HL-60 (cell line): ENCODE measurements at regions not wholly inside any gene's neighbourhood (a gene's known extent, or its start where the extent isn't known, plus 50 kb on each side); places are given as distances from the start of the nearest gene placed in this dataset.

Experiments
- DNase-seq, 2 experiments: peaks; one replicate each; pipeline ENCODE4 v3.0.0-alpha.2; 2010 to 2020; ENCODE audit warnings: low read depth in 1 of 2, low spot score in 1 of 2
- H3K27ac ChIP-seq: fragments of 250-450 bp; sonication (Bioruptor Pico); replicated peaks from 2 replicates; pipeline ENCODE4 v1.5.1; 2020; ENCODE audit warnings: mild to moderate bottlenecking, moderate library complexity
- H3K27me3 ChIP-seq: fragments of 250-450 bp; sonication (Bioruptor Pico); 2 replicates; pipeline ENCODE4 v1.5.1; 2021; ENCODE audit warnings: mild to moderate bottlenecking, moderate library complexity; ENCODE audit not compliant: insufficient read depth, poor library complexity, severe bottlenecking
- H3K4me3 ChIP-seq: replicated peaks from 2 replicates; pipeline ENCODE4 v1.5.1; 2011; ENCODE audit warnings: mild to moderate bottlenecking, control low read depth, low read length; ENCODE audit not compliant: insufficient read depth
- CTCF ChIP-seq: IDR thresholded peaks from one replicate; pipeline ENCODE4 v1.5.1; 2011; ENCODE audit warnings: low read length, control low read depth, inconsistent platforms; ENCODE audit not compliant: insufficient read depth
- GABPA ChIP-seq: IDR thresholded peaks from 2 replicates; pipeline ENCODE4 v1.6.1; 2012; ENCODE audit warnings: low read depth
- POLR2AphosphoS5 ChIP-seq: IDR thresholded peaks from 2 replicates; pipeline ENCODE4 v1.6.1; 2012; ENCODE audit warnings: low read depth
- REST ChIP-seq: IDR thresholded peaks from 2 replicates; pipeline ENCODE4 v1.6.1; 2012; ENCODE audit warnings: low read depth; ENCODE audit not compliant: insufficient replicate concordance
- SPI1 ChIP-seq: IDR thresholded peaks from 2 replicates; pipeline ENCODE4 v1.6.1; 2012; ENCODE audit warnings: low read depth, mild to moderate bottlenecking, borderline replicate concordance

- TF ChIP-seq CTCF, result no peak
- no peak for TF ChIP-seq POLR2AphosphoS5
- no peak for TF ChIP-seq GABPA
- no peak for TF ChIP-seq SPI1
- no peak for TF ChIP-seq REST
- Histone ChIP-seq H3K27me3 (no peaks in the 10 kb centered on the region), H3K4me3 (no peak overlapping the region), H3K27ac (no peak overlapping the region)
- DNase-seq, result no peak
Observed at GRCh38 chr10:104556831-104557230, 84.3 kb upstream of the SORCS3 start.

GRCh38 chr10:104557966-104558365, 83.1 kb upstream of the SORCS3 start:
- Histone ChIP-seq H3K27ac (no peak overlapping the region), H3K27me3 (no peaks in the 10 kb centered on the region), H3K4me3 (no peak overlapping the region)
- no peak for TF ChIP-seq GABPA
- TF ChIP-seq REST, result no peak
- TF ChIP-seq POLR2AphosphoS5, result no peak
- TF ChIP-seq CTCF, result no peak
- no peak for TF ChIP-seq SPI1
- DNase-seq, result no peak

DNA sequence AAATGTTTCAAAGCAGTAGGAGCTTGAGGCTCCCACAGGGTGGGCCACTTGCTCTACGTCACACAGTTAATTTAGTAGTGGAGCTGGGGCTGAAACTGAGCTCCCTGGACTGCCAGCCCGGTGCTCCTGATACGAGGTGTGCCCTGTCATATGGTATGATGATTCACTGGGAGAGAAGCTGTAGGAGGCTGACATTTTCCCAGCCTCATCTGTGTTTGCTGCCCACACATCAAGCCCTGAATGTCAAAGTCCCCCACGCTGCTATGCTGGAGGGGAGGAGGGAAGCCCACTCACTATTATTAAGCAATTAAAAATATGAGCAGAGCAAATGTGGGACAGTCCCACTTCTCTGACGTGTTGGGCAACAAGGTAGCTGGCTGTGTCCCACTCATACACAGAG, 81.2 kb upstream of the SORCS3 start:
- no peak for TF ChIP-seq REST
- TF ChIP-seq SPI1, result no peak
- TF ChIP-seq POLR2AphosphoS5, result no peak
- TF ChIP-seq CTCF, result no peak
- no peak for TF ChIP-seq GABPA
- H3K27ac ChIP-seq, result no peak overlapping the region
- DNase-seq, result no peak
- no peaks in the 10 kb centered on the region for H3K27me3 ChIP-seq
- no peak overlapping the region for H3K4me3 ChIP-seq
